ENCODE measurements at regions not wholly inside any gene's neighbourhood (a gene's known extent, or its start where the extent isn't known, plus 50 kb on each side); places are given as distances from the start of the nearest gene placed in this dataset.

DNA sequence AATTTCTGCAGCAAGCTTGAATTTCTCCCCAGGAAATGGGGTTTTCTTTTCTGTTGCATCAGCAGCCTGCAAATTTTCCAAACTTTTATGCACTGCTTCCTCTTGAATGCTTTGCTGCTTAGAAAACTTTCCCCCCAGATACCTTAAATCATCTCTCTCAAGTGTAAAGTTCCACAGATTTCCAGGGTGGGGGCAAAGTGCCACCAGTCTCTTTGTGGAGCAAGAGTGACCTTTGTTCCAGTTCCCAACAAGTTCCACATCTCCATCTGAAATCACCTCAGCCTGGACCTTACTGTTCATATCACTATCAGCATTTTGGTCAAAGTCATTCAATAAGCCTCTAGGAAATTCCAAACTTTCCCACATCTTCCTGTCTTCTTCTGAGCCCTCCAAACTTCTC lies 241.6 kb upstream of the TMTC1 start:
- no peaks in the 10 kb centered on the region for H3K36me3 ChIP-seq (ENCODE audit: insufficient read depth, low read length)
- H3K4me1 ChIP-seq (ENCODE audit: insufficient read depth, low read length) = no peaks in the 10 kb centered on the region
- H3K9me3 ChIP-seq (ENCODE audit: low read length) = no peaks in the 10 kb centered on the region
- H3K4me3 ChIP-seq (ENCODE audit: low read depth in 1 of 2, low read length in 2 of 2) = no peak overlapping the region
- H3K27me3 ChIP-seq (ENCODE audit: control insufficient read depth in 1 of 2, insufficient read depth in 2 of 2, low read length in 2 of 2) = no peaks in the 10 kb centered on the region
- no peak overlapping the region for H3K9ac ChIP-seq (ENCODE audit: low read length)
- H3K27ac ChIP-seq (ENCODE audit: low read depth, low read length) = no peak overlapping the region

DNA sequence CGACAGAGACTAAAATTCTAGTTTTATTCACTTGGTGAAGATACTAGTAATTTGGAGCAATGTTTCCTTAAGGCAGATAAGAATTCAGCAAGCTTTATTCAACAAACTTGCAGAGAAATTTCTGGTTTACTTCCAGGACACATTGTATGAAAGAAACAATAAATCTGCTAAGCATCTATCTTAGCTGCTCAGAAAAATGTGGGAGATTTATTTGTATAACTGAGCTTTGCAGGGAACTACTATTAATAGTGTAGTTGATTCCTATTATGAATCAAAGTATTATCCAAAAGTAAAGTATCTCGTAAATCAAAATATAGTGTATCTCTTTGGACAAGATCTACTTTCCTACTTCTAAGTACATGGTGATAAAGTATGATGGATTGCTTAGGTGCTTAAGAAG lies 239.4 kb upstream of the TMTC1 start:
- no peaks in the 10 kb centered on the region for H3K4me1 ChIP-seq (ENCODE audit: insufficient read depth, low read length)
- no peak overlapping the region for H3K4me3 ChIP-seq (ENCODE audit: low read depth in 1 of 2, low read length in 2 of 2)
- no peak overlapping the region for H3K27ac ChIP-seq (ENCODE audit: low read depth, low read length)
- H3K27me3 ChIP-seq (ENCODE audit: control insufficient read depth in 1 of 2, insufficient read depth in 2 of 2, low read length in 2 of 2) = no peaks in the 10 kb centered on the region
- no peak overlapping the region for H3K9ac ChIP-seq (ENCODE audit: low read length)
- no peaks in the 10 kb centered on the region for H3K9me3 ChIP-seq (ENCODE audit: low read length)
- no peaks in the 10 kb centered on the region for H3K36me3 ChIP-seq (ENCODE audit: insufficient read depth, low read length)

- no peak overlapping the region for H3K27ac ChIP-seq (ENCODE audit: low read depth, low read length)
- no peaks in the 10 kb centered on the region for H3K4me1 ChIP-seq (ENCODE audit: insufficient read depth, low read length)
- no peak overlapping the region for H3K4me3 ChIP-seq (ENCODE audit: low read depth in 1 of 2, low read length in 2 of 2)
- no peaks in the 10 kb centered on the region for H3K9me3 ChIP-seq (ENCODE audit: low read length)
- H3K9ac ChIP-seq (ENCODE audit: low read length) = no peak overlapping the region
- H3K36me3 ChIP-seq (ENCODE audit: insufficient read depth, low read length) = no peaks in the 10 kb centered on the region
- H3K27me3 ChIP-seq (ENCODE audit: control insufficient read depth in 1 of 2, insufficient read depth in 2 of 2, low read length in 2 of 2) = no peaks in the 10 kb centered on the region
Measured at GRCh38 chr12:30021051-30021833, 237.5 kb upstream of the TMTC1 start.

GRCh38 chr12:30019366-30020140 lies 235.8 kb upstream of the TMTC1 start:
- Histone ChIP-seq H3K27me3 (ENCODE audit: control insufficient read depth in 1 of 2, insufficient read depth in 2 of 2, low read length in 2 of 2) (no peaks in the 10 kb centered on the region), H3K4me1 (ENCODE audit: insufficient read depth, low read length) (no peaks in the 10 kb centered on the region), H3K36me3 (ENCODE audit: insufficient read depth, low read length) (no peaks in the 10 kb centered on the region), H3K9me3 (ENCODE audit: low read length) (no peaks in the 10 kb centered on the region), H3K9ac (ENCODE audit: low read length) (no peak overlapping the region), H3K4me3 (ENCODE audit: low read depth in 1 of 2, low read length in 2 of 2) (no peak overlapping the region), H3K27ac (ENCODE audit: low read depth, low read length) (no peak overlapping the region)

- H3K4me1 ChIP-seq (ENCODE audit: insufficient read depth, low read length) = no peaks in the 10 kb centered on the region
- H3K9ac ChIP-seq (ENCODE audit: low read length) = no peak overlapping the region
- H3K9me3 ChIP-seq (ENCODE audit: low read length) = no peaks in the 10 kb centered on the region
- no peak overlapping the region for H3K4me3 ChIP-seq (ENCODE audit: low read depth in 1 of 2, low read length in 2 of 2)
- no peaks in the 10 kb centered on the region for H3K27me3 ChIP-seq (ENCODE audit: control insufficient read depth in 1 of 2, insufficient read depth in 2 of 2, low read length in 2 of 2)
- no peak overlapping the region for H3K27ac ChIP-seq (ENCODE audit: low read depth, low read length)
- H3K36me3 ChIP-seq (ENCODE audit: insufficient read depth, low read length) = no peaks in the 10 kb centered on the region
Measured at GRCh38 chr12:30016540-30017055, 232.9 kb upstream of the TMTC1 start.

- H3K4me1 ChIP-seq (ENCODE audit: insufficient read depth, low read length) = no peaks in the 10 kb centered on the region
- H3K9ac ChIP-seq (ENCODE audit: low read length) = no peak overlapping the region
- H3K27ac ChIP-seq (ENCODE audit: low read depth, low read length) = no peak overlapping the region
- no peak overlapping the region for H3K4me3 ChIP-seq (ENCODE audit: low read depth in 1 of 2, low read length in 2 of 2)
- no peaks in the 10 kb centered on the region for H3K36me3 ChIP-seq (ENCODE audit: insufficient read depth, low read length)
- no peaks in the 10 kb centered on the region for H3K9me3 ChIP-seq (ENCODE audit: low read length)
- H3K27me3 ChIP-seq (ENCODE audit: control insufficient read depth in 1 of 2, insufficient read depth in 2 of 2, low read length in 2 of 2) = no peaks in the 10 kb centered on the region
Measured at GRCh38 chr12:30015631-30016337, 232.0 kb upstream of the TMTC1 start.

- Histone ChIP-seq H3K4me1 (ENCODE audit: insufficient read depth, low read length) (no peaks in the 10 kb centered on the region), H3K4me3 (ENCODE audit: low read depth in 1 of 2, low read length in 2 of 2) (no peak overlapping the region), H3K9ac (ENCODE audit: low read length) (no peak overlapping the region)
Measured at GRCh38 chr12:30014991-30015390, 231.2 kb upstream of the TMTC1 start.

DNA sequence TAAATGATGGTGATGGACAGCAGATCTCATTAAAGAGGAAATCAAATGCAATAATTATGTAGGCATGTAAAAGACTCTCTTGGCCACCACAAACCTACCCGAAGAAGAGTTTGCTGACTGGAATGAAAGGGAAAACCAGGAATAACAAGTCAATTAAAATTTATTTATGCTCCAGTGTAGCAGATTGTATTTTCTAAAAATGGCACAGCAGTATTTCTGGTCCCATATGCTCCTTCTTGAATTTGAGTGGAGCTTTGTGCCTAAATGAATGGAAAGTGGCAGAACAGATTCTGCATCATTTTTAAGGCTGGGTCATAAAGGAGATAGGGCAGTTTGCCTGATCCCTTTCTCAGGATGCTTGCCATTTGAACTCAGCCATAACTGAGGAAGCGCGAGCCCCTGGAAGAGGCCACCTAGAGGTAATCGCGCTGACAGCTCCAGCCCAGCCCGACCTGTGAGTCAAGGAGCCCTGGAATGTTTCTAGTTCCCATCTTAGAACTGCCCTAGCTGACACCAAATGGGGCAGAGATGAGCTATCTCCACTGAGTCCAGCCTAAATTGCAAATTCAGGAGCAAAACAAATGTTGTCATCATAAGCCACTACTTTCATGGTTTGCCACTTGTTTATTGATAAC lies 229.2 kb upstream of the TMTC1 start:
- Histone ChIP-seq H3K9me3 (ENCODE audit: low read length) (no peaks in the 10 kb centered on the region), H3K27me3 (ENCODE audit: control insufficient read depth in 1 of 2, insufficient read depth in 2 of 2, low read length in 2 of 2) (no peaks in the 10 kb centered on the region), H3K4me3 (ENCODE audit: low read depth in 1 of 2, low read length in 2 of 2) (no peak overlapping the region), H3K27ac (ENCODE audit: low read depth, low read length) (no peak overlapping the region), H3K4me1 (ENCODE audit: insufficient read depth, low read length) (no peaks in the 10 kb centered on the region), H3K36me3 (ENCODE audit: insufficient read depth, low read length) (no peaks in the 10 kb centered on the region), H3K9ac (ENCODE audit: low read length) (no peak overlapping the region)

More at GRCh38 chr12:30014991-30015390, 231.2 kb upstream of the TMTC1 start:
- H3K27me3 ChIP-seq (ENCODE audit: control insufficient read depth in 1 of 2, insufficient read depth in 2 of 2, low read length in 2 of 2) = no peaks in the 10 kb centered on the region
- no peaks in the 10 kb centered on the region for H3K36me3 ChIP-seq (ENCODE audit: insufficient read depth, low read length)
- no peaks in the 10 kb centered on the region for H3K9me3 ChIP-seq (ENCODE audit: low read length)
- H3K27ac ChIP-seq (ENCODE audit: low read depth, low read length) = no peak overlapping the region

DNA sequence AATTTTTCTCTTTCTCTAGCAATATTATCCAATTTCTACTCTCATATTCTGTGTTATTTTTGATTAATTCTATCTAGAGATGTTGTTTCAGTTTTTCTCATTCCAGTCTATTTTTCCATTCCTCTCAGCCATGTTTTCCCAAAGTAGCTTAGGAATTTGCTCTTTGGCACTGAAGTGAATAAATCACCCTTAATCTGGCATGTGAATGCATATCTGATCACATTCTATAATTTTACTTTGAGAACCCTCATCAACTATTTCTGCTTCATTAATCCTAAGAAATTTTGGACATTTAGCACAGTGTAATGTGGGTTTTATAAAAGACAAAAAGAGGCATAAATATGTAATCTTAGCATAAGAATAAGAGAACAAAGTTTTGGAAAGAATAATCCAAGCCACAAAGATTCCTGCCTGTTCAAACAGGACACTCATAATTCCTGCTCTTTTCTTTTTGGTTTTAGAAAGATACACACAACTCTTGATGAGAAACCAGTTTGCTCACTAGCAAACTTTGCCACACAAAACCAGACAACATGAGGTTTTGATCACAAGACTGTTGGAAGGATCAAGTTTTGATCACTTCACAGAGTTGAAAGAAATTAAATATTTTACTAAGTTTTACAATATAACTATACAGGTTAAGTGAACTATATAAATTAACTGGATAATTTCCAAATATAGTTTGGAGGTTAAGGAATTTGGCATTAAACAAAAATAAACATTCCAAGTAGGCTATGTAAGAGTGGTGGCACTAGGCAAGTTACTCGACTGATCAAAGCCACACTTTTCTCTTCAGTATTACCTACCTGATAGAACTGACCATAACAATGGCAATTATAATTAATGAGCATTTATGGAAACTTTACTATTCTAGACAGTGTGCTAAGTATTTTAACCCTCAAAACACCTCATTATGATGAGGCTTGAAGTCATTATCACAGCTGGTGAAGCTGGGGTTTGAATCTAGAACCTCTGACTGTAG lies 226.6 kb upstream of the TMTC1 start:
- Histone ChIP-seq H3K27me3 (ENCODE audit: control insufficient read depth in 1 of 2, insufficient read depth in 2 of 2, low read length in 2 of 2) (no peaks in the 10 kb centered on the region), H3K9ac (ENCODE audit: low read length) (no peak overlapping the region), H3K9me3 (ENCODE audit: low read length) (no peaks in the 10 kb centered on the region), H3K36me3 (ENCODE audit: insufficient read depth, low read length) (no peaks in the 10 kb centered on the region), H3K4me3 (ENCODE audit: low read depth in 1 of 2, low read length in 2 of 2) (no peak overlapping the region), H3K27ac (ENCODE audit: low read depth, low read length) (no peak overlapping the region), H3K4me1 (ENCODE audit: insufficient read depth, low read length) (no peaks in the 10 kb centered on the region)

- H3K9ac ChIP-seq (ENCODE audit: low read length) = no peak overlapping the region
- no peak overlapping the region for H3K27ac ChIP-seq (ENCODE audit: low read depth, low read length)
- no peaks in the 10 kb centered on the region for H3K36me3 ChIP-seq (ENCODE audit: insufficient read depth, low read length)
- H3K4me1 ChIP-seq (ENCODE audit: insufficient read depth, low read length) = no peaks in the 10 kb centered on the region
- H3K4me3 ChIP-seq (ENCODE audit: low read depth in 1 of 2, low read length in 2 of 2) = no peak overlapping the region
- H3K9me3 ChIP-seq (ENCODE audit: low read length) = no peaks in the 10 kb centered on the region
- no peaks in the 10 kb centered on the region for H3K27me3 ChIP-seq (ENCODE audit: control insufficient read depth in 1 of 2, insufficient read depth in 2 of 2, low read length in 2 of 2)
Measured at GRCh38 chr12:30006021-30006420, 222.3 kb upstream of the TMTC1 start.

All from muscle layer of colon (tissue), 2 donors.